BJ (cell line): ENCODE measurements at regions not wholly inside any gene's neighbourhood (a gene's known extent, or its start where the extent isn't known, plus 50 kb on each side); places are given as distances from the start of the nearest gene placed in this dataset.
"Not testable (repeated sequence)": the region's sequence is repeated elsewhere in the genome, so short reads cannot be mapped to it uniquely, and the experiment has no call there.

Experiments
- CTCF ChIA-PET: fragments of 350-600 bp; formaldehyde crosslinking; extraction: SDS; loops from one replicate; lab custom pipeline; 2021; ENCODE audit warnings: antibody characterized with exemption, inconsistent platforms; lab: Yijun Ruan, JAX
- POLR2A ChIA-PET: fragments of 300-600 bp; sonication (Branson Sonifier 250); formaldehyde crosslinking; extraction: SDS; loops from one replicate; lab custom pipeline; 2021; ENCODE audit warnings: antibody characterized with exemption; lab: Charles Lee
- DNase-seq: peaks from one replicate; pipeline ENCODE4 v3.0.0-alpha.2; 2011; ENCODE audit warnings: low read depth
- H3K27me3 ChIP-seq: 2 replicates; pipeline ENCODE4 v1.6.0; 2011; ENCODE audit warnings: low read length; ENCODE audit not compliant: control insufficient read depth, insufficient read depth
- H3K36me3 ChIP-seq: 2 replicates; pipeline ENCODE4 v1.5.1; 2011; ENCODE audit warnings: low read length; ENCODE audit not compliant: control insufficient read depth, insufficient read depth
- H3K4me3 ChIP-seq: 2 replicates; pipeline ENCODE4 v1.5.1; 2011; ENCODE audit warnings: low read depth, mild to moderate bottlenecking, control low read depth, low read length
- TF ChIP-seq, protein P1 (sequence below): IDR thresholded peaks from 2 replicates; pipeline ENCODE4 v1.5.1; 2011; ENCODE audit warnings: low read depth, mild to moderate bottlenecking, control low read depth, inconsistent platforms, low read length, moderate library complexity; ENCODE audit not compliant: insufficient read depth

DNA sequence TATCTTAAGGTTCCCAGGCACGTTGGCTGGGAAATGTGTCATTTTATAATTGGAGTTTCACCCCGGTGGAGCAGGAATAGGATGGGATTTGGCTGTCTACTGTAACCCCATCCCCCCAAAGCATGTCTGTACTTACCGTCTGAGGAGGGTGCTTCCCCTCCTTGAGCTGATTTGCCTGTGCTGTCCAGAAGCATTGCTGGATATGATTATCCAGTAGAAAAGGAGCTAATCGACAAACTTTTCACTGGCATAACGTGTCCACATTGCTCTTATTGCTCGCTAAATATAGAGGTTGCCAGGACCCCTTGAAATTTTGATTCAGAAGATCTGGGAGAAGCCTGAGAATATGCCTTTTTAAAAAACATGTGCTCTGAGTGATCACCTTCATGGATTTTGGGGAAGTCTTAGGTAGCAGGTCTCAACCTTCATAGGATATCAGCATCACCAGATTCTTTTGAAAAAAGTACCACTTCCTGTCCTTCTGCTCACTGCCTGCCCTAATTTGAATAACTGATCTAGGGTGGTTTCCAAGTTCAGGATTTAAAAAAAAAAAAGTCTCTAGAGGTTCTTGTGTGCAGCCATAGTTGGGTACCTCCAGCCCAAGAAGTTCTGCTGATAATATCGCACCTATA lies 80.4 kb upstream of the KCNA1 start:
- no peak for DNase-seq
- H3K27me3 ChIP-seq: 0 out of 2 replicates have a peak, but pooled peaks cover 2% of the 10 kb centered on the region
- H3K36me3 ChIP-seq: no peaks in the 10 kb centered on the region
- TF ChIP-seq, protein P1, sequence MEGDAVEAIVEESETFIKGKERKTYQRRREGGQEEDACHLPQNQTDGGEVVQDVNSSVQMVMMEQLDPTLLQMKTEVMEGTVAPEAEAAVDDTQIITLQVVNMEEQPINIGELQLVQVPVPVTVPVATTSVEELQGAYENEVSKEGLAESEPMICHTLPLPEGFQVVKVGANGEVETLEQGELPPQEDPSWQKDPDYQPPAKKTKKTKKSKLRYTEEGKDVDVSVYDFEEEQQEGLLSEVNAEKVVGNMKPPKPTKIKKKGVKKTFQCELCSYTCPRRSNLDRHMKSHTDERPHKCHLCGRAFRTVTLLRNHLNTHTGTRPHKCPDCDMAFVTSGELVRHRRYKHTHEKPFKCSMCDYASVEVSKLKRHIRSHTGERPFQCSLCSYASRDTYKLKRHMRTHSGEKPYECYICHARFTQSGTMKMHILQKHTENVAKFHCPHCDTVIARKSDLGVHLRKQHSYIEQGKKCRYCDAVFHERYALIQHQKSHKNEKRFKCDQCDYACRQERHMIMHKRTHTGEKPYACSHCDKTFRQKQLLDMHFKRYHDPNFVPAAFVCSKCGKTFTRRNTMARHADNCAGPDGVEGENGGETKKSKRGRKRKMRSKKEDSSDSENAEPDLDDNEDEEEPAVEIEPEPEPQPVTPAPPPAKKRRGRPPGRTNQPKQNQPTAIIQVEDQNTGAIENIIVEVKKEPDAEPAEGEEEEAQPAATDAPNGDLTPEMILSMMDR: no peak
- CTCF ChIA-PET: interaction anchor here (1.8 kb wide), 1 partner anchor 26 kb away, joined by 5 read pairs; no protein-coding TSS in a partner anchor
- no peak overlapping the region for H3K4me3 ChIP-seq
- POLR2A ChIA-PET: no interaction called here

DNA sequence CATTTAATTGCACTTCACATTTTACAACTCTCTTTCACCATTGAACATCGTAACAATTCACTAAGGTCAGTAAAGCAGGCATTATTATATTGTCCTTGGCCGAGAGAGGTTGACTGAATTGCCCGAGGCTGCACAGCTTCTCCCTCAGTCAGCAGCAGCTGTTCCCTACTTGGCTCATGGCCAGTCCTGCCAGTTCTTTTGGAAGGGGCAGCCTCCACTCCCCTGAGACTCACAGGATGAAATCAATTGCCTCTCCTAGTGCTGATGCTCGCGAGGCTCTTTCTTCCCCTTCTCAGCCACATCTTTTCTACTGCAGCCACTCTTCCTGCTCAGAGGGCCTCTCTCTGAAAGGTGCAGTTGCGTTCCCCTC lies 79.9 kb upstream of the KCNA1 start:
- no peaks in the 10 kb centered on the region for H3K36me3 ChIP-seq
- CTCF ChIA-PET: interaction anchor here (1.8 kb wide), 1 partner anchor 26 kb away, joined by 5 read pairs; no protein-coding TSS in a partner anchor
- TF ChIP-seq, protein P1: no peak
- H3K27me3 ChIP-seq: 0 out of 2 replicates have a peak, but pooled peaks cover 2% of the 10 kb centered on the region
- no peak for DNase-seq
- H3K4me3 ChIP-seq: no peak overlapping the region
- POLR2A ChIA-PET: no interaction called here

DNA sequence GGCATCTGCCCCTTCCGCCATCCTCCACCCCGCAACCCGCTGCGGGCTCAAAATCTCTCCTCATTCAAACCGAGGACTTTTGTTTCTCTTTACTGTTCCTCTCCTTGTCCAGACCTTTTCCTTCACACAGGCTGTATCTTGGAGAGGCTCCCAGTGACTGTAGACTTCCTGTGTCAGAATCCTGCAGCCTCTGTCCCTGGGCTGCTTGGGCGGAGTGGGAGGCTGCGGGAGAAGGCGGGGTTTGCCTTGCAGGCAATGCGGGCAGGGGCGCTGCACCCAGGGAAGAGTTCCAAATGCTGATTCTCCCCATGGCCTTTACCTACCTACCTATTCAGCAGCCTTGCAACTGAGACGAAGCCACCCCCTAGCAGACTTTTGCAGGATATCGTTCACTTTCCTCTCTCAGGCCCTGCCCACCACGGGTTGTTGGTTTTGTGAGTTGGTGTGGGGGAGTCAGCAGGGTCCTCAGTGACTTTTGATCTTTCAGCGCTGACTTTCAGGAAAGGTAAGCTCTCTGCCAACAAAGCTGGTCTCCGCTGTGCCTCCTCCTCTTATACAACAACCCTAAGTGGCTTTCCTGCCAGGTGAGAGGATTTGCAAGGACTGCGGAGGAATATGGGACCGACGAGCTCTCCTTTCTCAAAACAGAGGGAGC lies 79.0 kb upstream of the KCNA1 start:
- CTCF ChIA-PET: interaction anchor here (0.7 to 1.8 kb wide), 2 partner anchors 24 to 25 kb away, joined by 3 to 5 read pairs; no protein-coding TSS in a partner anchor
- no peak overlapping the region for H3K4me3 ChIP-seq
- POLR2A ChIA-PET: no interaction called here
- TF ChIP-seq, protein P1: no peak
- H3K36me3 ChIP-seq: no peaks in the 10 kb centered on the region
- H3K27me3 ChIP-seq: 0 out of 2 replicates have a peak, but pooled peaks cover 2% of the 10 kb centered on the region
- no peak for DNase-seq

DNA sequence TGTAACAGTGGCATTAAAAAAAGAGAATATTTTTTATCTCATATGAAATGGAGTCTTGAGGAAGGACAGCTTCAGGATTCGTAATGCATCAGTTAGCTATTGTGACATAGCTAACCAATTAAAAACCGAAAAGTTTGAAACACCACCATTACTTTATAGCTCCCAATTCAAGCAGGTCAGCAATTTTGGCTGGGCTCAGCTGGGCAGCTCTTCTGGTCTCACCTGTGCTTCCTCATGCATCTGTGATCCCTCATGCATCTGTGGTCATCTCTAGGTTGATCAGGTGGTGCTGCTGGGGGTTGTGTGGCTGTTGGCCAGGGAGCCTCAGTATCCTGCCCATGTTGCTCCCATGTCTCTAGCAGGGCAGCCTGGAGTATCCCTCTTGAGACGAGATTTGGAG lies 76.7 kb upstream of the KCNA1 start:
- CTCF ChIA-PET: interaction anchor here (0.6 to 1.7 kb wide), 3 partner anchors 15 to 22 kb away, joined by 3 to 6 read pairs (median 4); no protein-coding TSS in a partner anchor
- DNase-seq: no peak
- H3K27me3 ChIP-seq: no peaks in the 10 kb centered on the region
- no peak overlapping the region for H3K4me3 ChIP-seq
- TF ChIP-seq, protein P1: no peak
- H3K36me3 ChIP-seq: no peaks in the 10 kb centered on the region
- POLR2A ChIA-PET: no interaction called here

DNA sequence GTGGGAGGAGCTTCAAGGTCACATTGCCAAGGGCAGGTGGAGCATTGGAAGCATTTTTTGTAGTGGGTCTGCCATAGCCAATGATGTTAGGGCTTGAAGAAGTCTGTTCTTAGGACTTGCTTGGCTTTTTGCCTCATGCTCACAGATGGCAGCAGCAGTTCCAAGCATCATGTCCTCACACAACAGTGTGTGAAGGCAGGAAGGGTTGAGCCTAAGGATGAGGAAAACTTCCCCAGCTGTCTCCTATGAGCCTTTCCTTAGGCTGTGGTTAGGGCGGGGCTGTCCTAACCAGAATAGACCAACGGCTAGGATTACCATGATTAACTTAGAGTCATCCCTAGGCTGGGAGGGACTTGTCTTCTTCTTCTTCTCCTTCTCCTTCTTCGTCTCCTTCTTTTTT lies 76.2 kb upstream of the KCNA1 start:
- ChIA-PET POLR2A (no interaction called here), CTCF (interaction anchor here (0.6 to 1.7 kb wide), 3 partner anchors 14 to 22 kb away, joined by 3 to 6 read pairs (median 4); no protein-coding TSS in a partner anchor)
- Histone ChIP-seq H3K27me3 (no peaks in the 10 kb centered on the region), H3K36me3 (no peaks in the 10 kb centered on the region), H3K4me3 (no peak overlapping the region)
- TF ChIP-seq, protein P1: no peak
- no peak for DNase-seq

DNA sequence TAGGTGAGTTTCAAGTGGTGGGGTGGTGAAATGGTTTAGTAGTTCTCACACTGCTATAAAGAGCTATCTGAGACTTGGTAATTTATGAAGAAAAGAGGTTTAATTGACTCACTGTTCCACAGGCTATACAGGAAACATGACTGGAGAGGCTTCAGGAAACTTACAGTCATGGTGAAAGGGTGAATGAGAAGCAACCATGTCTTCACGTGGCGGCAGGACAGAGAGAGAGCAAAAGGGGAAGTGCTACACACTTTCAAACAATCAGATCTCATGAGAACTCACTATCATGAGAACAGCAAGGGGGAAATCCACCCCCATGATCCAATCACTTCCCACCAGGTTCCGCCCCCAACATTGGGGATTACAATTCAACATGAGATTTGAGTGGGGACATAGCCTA lies 67.3 kb upstream of the KCNA1 start:
- DNase-seq, POLR2A ChIA-PET, H3K36me3 ChIP-seq, H3K4me3 ChIP-seq, H3K27me3 ChIP-seq: not testable (repeated sequence)
- CTCF ChIA-PET: interaction anchor here (2.1 kb wide), 1 partner anchor 14 kb away, joined by 7 read pairs; no protein-coding TSS in a partner anchor
